Endothelial cell of umbilical vein (primary cell): ENCODE measurements at regions not wholly inside any gene's neighbourhood (a gene's known extent, or its start where the extent isn't known, plus 50 kb on each side); places are given as distances from the start of the nearest gene placed in this dataset.
"Not testable (repeated sequence)": the region's sequence is repeated elsewhere in the genome, so short reads cannot be mapped to it uniquely, and the experiment has no call there.

ENCODE experiments used
- CTCF ChIP-seq, 2 donors: IDR thresholded peaks; 1 replicate in 1 of 2; 2 replicates in 1 of 2; pipeline ENCODE4 v1.5.1; 2011; ENCODE audit warnings: low read length in 2 of 2, mild to moderate bottlenecking in 2 of 2, moderate library complexity in 2 of 2, control low read depth in 1 of 2, inconsistent platforms in 1 of 2, low read depth in 1 of 2; ENCODE audit not compliant: insufficient read depth in 1 of 2; ENCODE audit errors: extremely low read depth in 1 of 2
- EZH2 ChIP-seq: IDR thresholded peaks from 2 replicates; pipeline ENCODE4 v1.6.1; 2012; ENCODE audit warnings: borderline replicate concordance, low read depth, mild to moderate bottlenecking, moderate library complexity, low read length, inconsistent platforms; ENCODE audit not compliant: severe bottlenecking
- FOS ChIP-seq: IDR thresholded peaks from 2 replicates; pipeline ENCODE4 v1.6.1; 2011; ENCODE audit warnings: mild to moderate bottlenecking, low read length, moderate library complexity, borderline replicate concordance; ENCODE audit not compliant: insufficient read depth
- GATA2 ChIP-seq: IDR thresholded peaks from 2 replicates; pipeline ENCODE4 v1.7.0; 2011; ENCODE audit warnings: low read depth, mild to moderate bottlenecking, moderate library complexity, mixed read lengths, low read length; ENCODE audit not compliant: insufficient read length, insufficient read depth
- JUN ChIP-seq: IDR thresholded peaks from 2 replicates; pipeline ENCODE4 v1.6.1; 2011; ENCODE audit warnings: borderline replicate concordance, low read depth; ENCODE audit not compliant: insufficient read length, insufficient read depth
- MAX ChIP-seq: IDR thresholded peaks from 2 replicates; pipeline ENCODE4 v1.6.1; 2011; ENCODE audit not compliant: insufficient read depth, insufficient read length
- MYC ChIP-seq: IDR thresholded peaks from one replicate; pipeline ENCODE4 v1.6.1; 2011; ENCODE audit warnings: mild to moderate bottlenecking, low read depth, low read length
- POLR2A ChIP-seq: IDR thresholded peaks from 2 replicates; pipeline ENCODE4 v1.6.1; 2012; ENCODE audit warnings: low read depth, mild to moderate bottlenecking, control low read depth, low read length
- POLR2AphosphoS5 ChIP-seq: IDR thresholded peaks from 2 replicates; pipeline ENCODE4 v1.6.1; 2012; ENCODE audit warnings: low read depth, mild to moderate bottlenecking, control low read depth, low read length, moderate library complexity; ENCODE audit not compliant: insufficient read depth

GRCh38 chr21:5060364-5061083 is 5460.9 kb upstream of the TPTE start:
- not testable (repeated sequence) for TF ChIP-seq JUN; CTCF (IDR thresholded peaks at IDR 0.05; ENCODE audit: extremely low read depth in 1 of 2, insufficient read depth in 1 of 2, low read depth in 1 of 2, low read length in 2 of 2); EZH2; POLR2AphosphoS5; POLR2A; FOS; MAX; GATA2; MYC
